Loucy (cell line): ENCODE measurements at regions not wholly inside any gene's neighbourhood (a gene's known extent, or its start where the extent isn't known, plus 50 kb on each side); places are given as distances from the start of the nearest gene placed in this dataset.
"Not testable (repeated sequence)": the region's sequence is repeated elsewhere in the genome, so short reads cannot be mapped to it uniquely, and the experiment has no call there.

Experiments
- H2AFZ ChIP-seq: fragments of 200-600 bp; sonication (generic); 2 replicates; pipeline ENCODE4 v1.6.0; 2016; ENCODE audit warnings: antibody characterized with exemption, mild to moderate bottlenecking, low read length, moderate library complexity
- H3F3A ChIP-seq: fragments of 200-600 bp; 2 replicates; pipeline ENCODE4 v1.6.0; 2016; ENCODE audit warnings: antibody characterized with exemption, low read depth, mild to moderate bottlenecking
- H3K27me3 ChIP-seq: fragments of 200-600 bp; sonication (generic); 2 replicates; pipeline ENCODE4 v1.6.1; 2014; ENCODE audit warnings: low read length, mild to moderate bottlenecking; ENCODE audit not compliant: insufficient read depth, poor library complexity, severe bottlenecking
- H3K36me3 ChIP-seq: fragments of 200-600 bp; sonication (generic); 2 replicates; pipeline ENCODE4 v1.6.1; 2016; ENCODE audit warnings: low read length; ENCODE audit not compliant: insufficient read depth
- H3K4me1 ChIP-seq: fragments of 200-600 bp; sonication (generic); 2 replicates; pipeline ENCODE4 v1.5.1; 2014; ENCODE audit warnings: low read length, mild to moderate bottlenecking; ENCODE audit not compliant: insufficient read depth, poor library complexity, severe bottlenecking
- H3K4me2 ChIP-seq: fragments of 200-600 bp; sonication (generic); 2 replicates; pipeline ENCODE4 v1.6.0; 2014; ENCODE audit warnings: antibody characterized with exemption, low read length, low read depth, mild to moderate bottlenecking; ENCODE audit not compliant: poor library complexity, severe bottlenecking
- H3K4me3 ChIP-seq: fragments of 200-600 bp; sonication (generic); 2 replicates; pipeline ENCODE4 v1.5.1; 2014; ENCODE audit warnings: low read length, mild to moderate bottlenecking, mixed read lengths; ENCODE audit not compliant: poor library complexity, severe bottlenecking
- H3K79me2 ChIP-seq: fragments of 200-600 bp; sonication (generic); 2 replicates; pipeline ENCODE4 v1.6.1; 2014; ENCODE audit warnings: low read length; ENCODE audit not compliant: insufficient read depth
- H3K9ac ChIP-seq: fragments of 200-600 bp; sonication (generic); 2 replicates; pipeline ENCODE4 v1.6.0; 2014; ENCODE audit warnings: mild to moderate bottlenecking, low read depth, low read length, moderate library complexity; ENCODE audit not compliant: poor library complexity, severe bottlenecking
- H3K9me2 ChIP-seq: fragments of 200-600 bp; sonication (generic); replicated peaks from 2 replicates; pipeline ENCODE4 v1.6.1; 2016; ENCODE audit warnings: low read depth, low read length, mixed read lengths
- H3K9me3 ChIP-seq: fragments of 200-600 bp; sonication (generic); 2 replicates; pipeline ENCODE4 v1.6.1; 2014; ENCODE audit warnings: mild to moderate bottlenecking, antibody characterized with exemption, low read length, low read depth; ENCODE audit not compliant: insufficient read depth
- H4K20me1 ChIP-seq: fragments of 200-600 bp; sonication (generic); 2 replicates; pipeline ENCODE4 v1.6.0; 2014; ENCODE audit warnings: antibody characterized with exemption, low read length, mild to moderate bottlenecking; ENCODE audit not compliant: insufficient read depth, poor library complexity, severe bottlenecking
- EZH2phosphoT487 ChIP-seq: fragments of 200-600 bp; IDR thresholded peaks from 2 replicates; pipeline ENCODE4 v1.6.1; 2018; ENCODE audit warnings: antibody characterized with exemption, mild to moderate bottlenecking, moderate library complexity, borderline replicate concordance
- TF ChIP-seq, protein P1 (sequence below): fragments of 200-600 bp; sonication (generic); conservative IDR thresholded peaks from 2 replicates; pipeline ENCODE4 v1.5.1; 2014; ENCODE audit warnings: mild to moderate bottlenecking, antibody characterized with exemption, low read length

DNA sequence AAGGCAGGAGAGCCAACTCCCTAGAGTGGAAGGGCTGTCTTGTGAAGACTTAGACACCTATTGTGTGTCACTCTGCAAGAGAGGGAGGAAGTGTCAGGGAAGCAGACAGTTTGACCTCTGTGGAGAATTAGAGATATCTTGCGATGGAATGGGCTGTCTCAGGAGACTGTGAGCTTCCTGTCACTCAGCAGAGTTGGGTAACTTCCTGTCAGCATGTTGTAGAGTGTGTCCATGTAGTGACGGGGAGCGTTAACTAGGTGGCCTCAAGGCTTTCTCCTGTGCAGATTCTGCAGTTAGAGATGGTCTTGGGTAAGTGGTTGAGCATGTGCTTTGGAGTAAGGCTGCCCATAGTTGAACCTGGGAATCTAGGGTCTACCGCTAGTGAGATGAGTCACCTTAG lies 136.5 kb downstream of the KIF4B start:
- Histone ChIP-seq H4K20me1 (no peaks in the 10 kb centered on the region), H3K9me3 (no peaks in the 10 kb centered on the region), H3K9ac (peak overlapping the region; percentile 22), H3F3A (no peaks in the 10 kb centered on the region), H3K36me3 (no peaks in the 10 kb centered on the region), H3K4me3 (peak overlapping the region; percentile 1), H3K9me2 (no peaks in the 10 kb centered on the region), H3K79me2 (no peaks in the 10 kb centered on the region), H2AFZ (peak overlapping the region; percentile 19; the same call in 1 of the 2 replicates), H3K27me3 (no peaks in the 10 kb centered on the region), H3K4me2 (peak overlapping the region; percentile 19), H3K4me1 (peaks cover 17% of the 10 kb centered on the region)
- TF ChIP-seq, protein P1, sequence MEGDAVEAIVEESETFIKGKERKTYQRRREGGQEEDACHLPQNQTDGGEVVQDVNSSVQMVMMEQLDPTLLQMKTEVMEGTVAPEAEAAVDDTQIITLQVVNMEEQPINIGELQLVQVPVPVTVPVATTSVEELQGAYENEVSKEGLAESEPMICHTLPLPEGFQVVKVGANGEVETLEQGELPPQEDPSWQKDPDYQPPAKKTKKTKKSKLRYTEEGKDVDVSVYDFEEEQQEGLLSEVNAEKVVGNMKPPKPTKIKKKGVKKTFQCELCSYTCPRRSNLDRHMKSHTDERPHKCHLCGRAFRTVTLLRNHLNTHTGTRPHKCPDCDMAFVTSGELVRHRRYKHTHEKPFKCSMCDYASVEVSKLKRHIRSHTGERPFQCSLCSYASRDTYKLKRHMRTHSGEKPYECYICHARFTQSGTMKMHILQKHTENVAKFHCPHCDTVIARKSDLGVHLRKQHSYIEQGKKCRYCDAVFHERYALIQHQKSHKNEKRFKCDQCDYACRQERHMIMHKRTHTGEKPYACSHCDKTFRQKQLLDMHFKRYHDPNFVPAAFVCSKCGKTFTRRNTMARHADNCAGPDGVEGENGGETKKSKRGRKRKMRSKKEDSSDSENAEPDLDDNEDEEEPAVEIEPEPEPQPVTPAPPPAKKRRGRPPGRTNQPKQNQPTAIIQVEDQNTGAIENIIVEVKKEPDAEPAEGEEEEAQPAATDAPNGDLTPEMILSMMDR = 0 out of 2 replicates have a peak, but pooled peaks have one; percentile 21
- TF ChIP-seq EZH2phosphoT487 = no peak

DNA sequence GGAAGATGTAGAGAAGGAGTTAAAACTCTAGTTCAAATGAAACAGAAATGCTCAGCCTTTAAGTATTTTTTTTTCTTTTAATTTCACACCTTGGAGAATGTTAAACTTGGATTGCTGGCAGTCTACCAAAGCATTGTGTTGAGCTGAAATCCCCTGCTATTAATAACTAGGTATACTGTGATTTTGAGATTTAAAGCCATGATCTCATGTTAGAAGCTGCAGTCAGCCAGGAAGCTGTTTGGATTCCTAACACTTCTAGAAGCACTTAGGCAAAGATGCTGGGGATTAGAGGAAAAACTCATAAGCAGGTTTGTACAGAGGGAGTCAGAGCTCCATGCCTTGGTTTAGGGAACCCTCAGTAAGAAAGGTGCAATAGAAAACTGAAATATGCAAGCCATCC lies 141.4 kb downstream of the KIF4B start:
- H3K36me3 ChIP-seq = no peaks in the 10 kb centered on the region
- no peak for TF ChIP-seq EZH2phosphoT487
- TF ChIP-seq, protein P1 = no peak
- no peaks in the 10 kb centered on the region for H3K9me3 ChIP-seq
- H3K4me3 ChIP-seq = no peak overlapping the region
- no peaks in the 10 kb centered on the region for H4K20me1 ChIP-seq
- no peaks in the 10 kb centered on the region for H3K79me2 ChIP-seq
- H3K4me2 ChIP-seq = no peak overlapping the region
- no peak overlapping the region for H3K9ac ChIP-seq
- no peak overlapping the region for H2AFZ ChIP-seq
- no peaks in the 10 kb centered on the region for H3K9me2 ChIP-seq
- H3K27me3 ChIP-seq = no peaks in the 10 kb centered on the region
- H3K4me1 ChIP-seq = peaks cover 9% of the 10 kb centered on the region
- H3F3A ChIP-seq = no peaks in the 10 kb centered on the region

DNA sequence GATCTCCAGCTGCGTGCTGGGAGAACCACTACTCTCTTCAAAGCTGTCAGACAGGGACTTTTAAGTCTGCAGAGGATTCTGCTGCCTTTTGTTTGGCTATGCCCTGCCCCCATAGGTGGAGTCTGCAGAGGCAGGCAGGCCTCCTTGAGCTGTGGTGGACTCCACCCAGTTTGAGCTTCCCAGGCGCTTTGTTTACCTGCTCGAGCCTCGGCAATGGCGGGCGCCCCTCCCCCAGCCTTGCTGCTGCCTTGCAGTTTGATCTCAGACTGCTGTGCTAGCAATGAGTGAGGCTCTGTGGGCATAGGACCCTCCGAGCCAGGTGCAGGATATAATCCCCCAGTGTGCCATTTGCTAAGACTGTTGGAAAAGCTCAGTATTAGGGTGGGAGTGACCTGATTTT lies 149.5 kb downstream of the KIF4B start:
- not testable (repeated sequence) for H4K20me1 ChIP-seq, H3K4me3 ChIP-seq, H3K9ac ChIP-seq, H3K9me3 ChIP-seq, H3K79me2 ChIP-seq, H2AFZ ChIP-seq, H3K9me2 ChIP-seq, H3K4me1 ChIP-seq, H3K36me3 ChIP-seq, H3K27me3 ChIP-seq, H3F3A ChIP-seq, H3K4me2 ChIP-seq

DNA sequence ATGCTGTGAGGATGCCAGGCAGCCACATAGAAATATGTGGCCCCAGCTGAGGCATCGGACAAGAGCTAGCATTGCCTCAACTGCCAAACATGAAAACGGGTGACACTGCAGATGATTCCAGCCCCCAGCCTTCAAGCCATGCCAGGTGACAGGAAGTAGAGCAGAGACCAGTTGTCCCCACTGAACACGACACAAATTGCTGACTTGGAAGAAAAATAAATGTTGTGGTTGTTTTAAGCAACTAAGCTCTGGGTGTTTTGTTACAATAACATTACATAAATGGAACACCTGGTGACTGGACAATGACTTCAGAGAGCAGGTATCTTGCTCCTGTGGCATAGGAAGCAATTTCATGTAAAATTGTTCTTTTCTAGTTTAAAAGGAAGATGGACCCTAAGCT lies 154.2 kb downstream of the KIF4B start:
- no peak for TF ChIP-seq EZH2phosphoT487
- TF ChIP-seq, protein P1 = no peak
- Histone ChIP-seq H3K9me3 (no peaks in the 10 kb centered on the region), H3K27me3 (no peaks in the 10 kb centered on the region), H3K4me1 (no peaks in the 10 kb centered on the region), H3K9ac (no peak overlapping the region), H3K9me2 (no peaks in the 10 kb centered on the region), H4K20me1 (no peaks in the 10 kb centered on the region), H2AFZ (no peak overlapping the region), H3K4me3 (no peak overlapping the region), H3K36me3 (no peaks in the 10 kb centered on the region), H3K79me2 (no peaks in the 10 kb centered on the region), H3K4me2 (no peak overlapping the region), H3F3A (no peaks in the 10 kb centered on the region)
